HEK293 (cell line): ENCODE measurements at regions not wholly inside any gene's neighbourhood (a gene's known extent, or its start where the extent isn't known, plus 50 kb on each side); places are given as distances from the start of the nearest gene placed in this dataset.

Source experiments
- IKZF3 ChIP-seq: fragments of 450-650 bp; IDR thresholded peaks from 2 replicates; pipeline ENCODE4 v1.5.0; 2018; ENCODE audit warnings: missing biosample characterization, mild to moderate bottlenecking, missing genetic modification characterization, moderate library complexity
- SP2 ChIP-seq: fragments of 450-650 bp; formaldehyde crosslinking; IDR thresholded peaks from 2 replicates; pipeline ENCODE4 v1.5.1; 2016; ENCODE audit warnings: missing biosample characterization, missing genetic modification characterization
- ZBTB20 ChIP-seq: fragments of 450-650 bp; formaldehyde crosslinking; IDR thresholded peaks from 2 replicates; pipeline ENCODE4 v1.5.1; 2016; ENCODE audit warnings: missing biosample characterization, missing genetic modification characterization
- ZNF184 ChIP-seq: fragments of 450-650 bp; IDR thresholded peaks from 2 replicates; pipeline ENCODE4 v1.5.1; 2018; ENCODE audit warnings: missing biosample characterization, mild to moderate bottlenecking, missing genetic modification characterization
- ZNF248 ChIP-seq: fragments of 450-650 bp; formaldehyde crosslinking; IDR thresholded peaks from 2 replicates; pipeline ENCODE4 v1.5.1; 2017; ENCODE audit warnings: missing biosample characterization, missing genetic modification characterization
- ZNF280D ChIP-seq: fragments of 450-650 bp; formaldehyde crosslinking; IDR thresholded peaks from 2 replicates; pipeline ENCODE4 v1.5.1; 2016; ENCODE audit warnings: missing biosample characterization, missing genetic modification characterization
- ZNF350 ChIP-seq: fragments of 450-650 bp; formaldehyde crosslinking; IDR thresholded peaks from 2 replicates; pipeline ENCODE4 v1.5.0; 2017; ENCODE audit warnings: missing biosample characterization, mild to moderate bottlenecking, missing genetic modification characterization
- ZNF558 ChIP-seq: fragments of 450-650 bp; formaldehyde crosslinking; IDR thresholded peaks from 2 replicates; pipeline ENCODE4 v1.5.1; 2016; ENCODE audit warnings: missing biosample characterization, missing genetic modification characterization
- ZNF658 ChIP-seq: fragments of 450-650 bp; formaldehyde crosslinking; IDR thresholded peaks from 2 replicates; pipeline ENCODE4; 2016; ENCODE audit warnings: missing biosample characterization, missing genetic modification characterization
- TF ChIP-seq, protein P1 (sequence below): fragments of 450-650 bp; formaldehyde crosslinking; IDR thresholded peaks from 2 replicates; pipeline ENCODE4 v1.5.1; 2016; ENCODE audit warnings: missing biosample characterization, missing genetic modification characterization

DNA sequence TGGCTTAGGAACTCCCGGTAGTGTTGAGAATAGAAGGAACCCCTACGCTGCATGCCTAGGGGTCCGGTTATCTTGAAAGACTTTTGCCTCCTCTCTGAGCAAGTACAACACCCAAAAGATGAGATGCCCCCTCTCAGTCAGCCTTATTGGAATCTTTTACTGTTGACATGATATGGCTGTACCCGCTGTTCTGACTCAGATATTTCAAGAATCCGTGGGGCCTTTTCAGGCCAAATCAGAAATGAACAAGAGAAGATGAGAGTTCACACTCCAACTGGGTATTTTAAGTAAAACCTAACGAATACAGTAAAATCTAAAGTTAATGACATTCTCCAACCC, 164.2 kb downstream of the PPIAL4G start:
- no peak for TF ChIP-seq IKZF3 (tag by site-specific recombination)
- TF ChIP-seq, protein P1, sequence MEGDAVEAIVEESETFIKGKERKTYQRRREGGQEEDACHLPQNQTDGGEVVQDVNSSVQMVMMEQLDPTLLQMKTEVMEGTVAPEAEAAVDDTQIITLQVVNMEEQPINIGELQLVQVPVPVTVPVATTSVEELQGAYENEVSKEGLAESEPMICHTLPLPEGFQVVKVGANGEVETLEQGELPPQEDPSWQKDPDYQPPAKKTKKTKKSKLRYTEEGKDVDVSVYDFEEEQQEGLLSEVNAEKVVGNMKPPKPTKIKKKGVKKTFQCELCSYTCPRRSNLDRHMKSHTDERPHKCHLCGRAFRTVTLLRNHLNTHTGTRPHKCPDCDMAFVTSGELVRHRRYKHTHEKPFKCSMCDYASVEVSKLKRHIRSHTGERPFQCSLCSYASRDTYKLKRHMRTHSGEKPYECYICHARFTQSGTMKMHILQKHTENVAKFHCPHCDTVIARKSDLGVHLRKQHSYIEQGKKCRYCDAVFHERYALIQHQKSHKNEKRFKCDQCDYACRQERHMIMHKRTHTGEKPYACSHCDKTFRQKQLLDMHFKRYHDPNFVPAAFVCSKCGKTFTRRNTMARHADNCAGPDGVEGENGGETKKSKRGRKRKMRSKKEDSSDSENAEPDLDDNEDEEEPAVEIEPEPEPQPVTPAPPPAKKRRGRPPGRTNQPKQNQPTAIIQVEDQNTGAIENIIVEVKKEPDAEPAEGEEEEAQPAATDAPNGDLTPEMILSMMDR (tag by site-specific recombination) = no peak
- no peak for TF ChIP-seq ZNF350 (tag by site-specific recombination)
- TF ChIP-seq ZNF658 (tag by site-specific recombination) = no peak
- TF ChIP-seq ZNF558 = no peak
- no peak for TF ChIP-seq ZNF280D (tag by site-specific recombination)
- TF ChIP-seq SP2 (tag by site-specific recombination) = no peak
- TF ChIP-seq ZNF248 = no peak
- TF ChIP-seq ZNF184 (tag by site-specific recombination) = no peak
- TF ChIP-seq ZBTB20 (tag by site-specific recombination) = no peak
